Epithelial cell of esophagus (primary cell): ENCODE measurements at regions not wholly inside any gene's neighbourhood (a gene's known extent, or its start where the extent isn't known, plus 50 kb on each side); places are given as distances from the start of the nearest gene placed in this dataset.
"Not testable (repeated sequence)": the region's sequence is repeated elsewhere in the genome, so short reads cannot be mapped to it uniquely, and the experiment has no call there.

ENCODE experiments used
- DNase-seq: peaks from one replicate; pipeline ENCODE4 v3.0.0; 2010; ENCODE audit warnings: low read depth
- H3K4me3 ChIP-seq: 2 replicates; pipeline ENCODE4 v1.5.1; 2011; ENCODE audit warnings: mild to moderate bottlenecking, low read length, control low read depth
- TF ChIP-seq, protein P1 (sequence below): IDR thresholded peaks from 2 replicates; pipeline ENCODE4 v1.5.1; 2011; ENCODE audit warnings: low read depth, mild to moderate bottlenecking, low read length, control low read depth, inconsistent platforms; ENCODE audit not compliant: insufficient read depth; ENCODE audit errors: missing control alignments

DNA sequence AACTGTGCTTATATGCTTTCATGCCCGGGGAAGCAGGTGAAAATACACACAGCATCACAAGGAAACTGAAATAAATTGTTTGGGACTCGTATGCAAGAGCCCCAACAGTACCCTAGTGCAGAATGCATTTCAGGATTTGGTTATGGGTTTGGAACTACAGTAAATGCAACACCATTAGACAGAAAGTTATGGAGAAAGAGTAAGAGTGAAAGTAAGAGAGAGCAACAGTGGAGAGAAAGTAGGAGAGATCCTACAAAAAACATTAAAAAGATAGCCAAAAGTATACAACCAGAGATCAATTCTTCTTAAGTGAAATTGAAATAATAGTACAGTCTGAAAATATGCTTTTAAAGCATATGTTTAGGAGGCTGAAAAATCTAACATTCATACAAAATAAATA is 231.1 kb downstream of the TFEC start:
- H3K4me3 ChIP-seq = no peak overlapping the region
- TF ChIP-seq, protein P1, sequence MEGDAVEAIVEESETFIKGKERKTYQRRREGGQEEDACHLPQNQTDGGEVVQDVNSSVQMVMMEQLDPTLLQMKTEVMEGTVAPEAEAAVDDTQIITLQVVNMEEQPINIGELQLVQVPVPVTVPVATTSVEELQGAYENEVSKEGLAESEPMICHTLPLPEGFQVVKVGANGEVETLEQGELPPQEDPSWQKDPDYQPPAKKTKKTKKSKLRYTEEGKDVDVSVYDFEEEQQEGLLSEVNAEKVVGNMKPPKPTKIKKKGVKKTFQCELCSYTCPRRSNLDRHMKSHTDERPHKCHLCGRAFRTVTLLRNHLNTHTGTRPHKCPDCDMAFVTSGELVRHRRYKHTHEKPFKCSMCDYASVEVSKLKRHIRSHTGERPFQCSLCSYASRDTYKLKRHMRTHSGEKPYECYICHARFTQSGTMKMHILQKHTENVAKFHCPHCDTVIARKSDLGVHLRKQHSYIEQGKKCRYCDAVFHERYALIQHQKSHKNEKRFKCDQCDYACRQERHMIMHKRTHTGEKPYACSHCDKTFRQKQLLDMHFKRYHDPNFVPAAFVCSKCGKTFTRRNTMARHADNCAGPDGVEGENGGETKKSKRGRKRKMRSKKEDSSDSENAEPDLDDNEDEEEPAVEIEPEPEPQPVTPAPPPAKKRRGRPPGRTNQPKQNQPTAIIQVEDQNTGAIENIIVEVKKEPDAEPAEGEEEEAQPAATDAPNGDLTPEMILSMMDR = no peak
- no peak for DNase-seq

DNA sequence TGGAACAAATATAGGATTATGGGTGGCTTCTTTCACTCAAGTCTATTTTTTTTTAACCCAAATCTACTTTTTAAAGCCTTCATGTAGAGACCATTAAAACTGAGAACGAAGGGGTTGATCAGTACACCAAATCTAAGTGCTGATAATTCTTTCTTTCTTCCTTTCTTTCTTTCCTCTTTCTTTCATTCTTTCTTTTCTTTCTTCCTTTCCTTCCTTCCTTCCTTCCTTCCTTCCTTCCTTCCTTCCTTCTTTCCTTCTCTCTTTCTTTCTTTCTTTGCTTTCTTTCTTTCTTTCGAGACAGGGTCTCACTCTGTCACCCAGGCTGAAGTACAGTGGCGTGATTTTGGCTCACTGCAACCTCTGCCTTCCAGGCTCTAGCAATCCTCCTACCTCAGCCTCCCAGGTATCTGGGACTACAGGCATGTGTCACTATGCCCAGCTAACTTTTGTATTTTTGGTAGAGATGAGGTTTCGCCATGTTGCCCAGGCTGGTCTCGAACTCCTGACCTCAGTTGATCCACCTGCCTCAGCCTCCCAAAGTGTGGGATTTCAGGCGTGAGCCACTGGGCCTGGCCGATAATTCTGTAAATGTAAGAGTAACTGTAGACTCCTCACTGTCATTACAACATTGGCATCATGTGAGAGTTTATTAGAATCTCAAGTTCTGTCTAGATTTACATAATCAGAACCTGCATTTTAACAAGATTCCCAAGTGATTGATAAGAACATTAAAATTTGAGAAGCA is 236.4 kb downstream of the TFEC start:
- no peak overlapping the region for H3K4me3 ChIP-seq
- TF ChIP-seq, protein P1 = no peak
- no peak for DNase-seq

DNA sequence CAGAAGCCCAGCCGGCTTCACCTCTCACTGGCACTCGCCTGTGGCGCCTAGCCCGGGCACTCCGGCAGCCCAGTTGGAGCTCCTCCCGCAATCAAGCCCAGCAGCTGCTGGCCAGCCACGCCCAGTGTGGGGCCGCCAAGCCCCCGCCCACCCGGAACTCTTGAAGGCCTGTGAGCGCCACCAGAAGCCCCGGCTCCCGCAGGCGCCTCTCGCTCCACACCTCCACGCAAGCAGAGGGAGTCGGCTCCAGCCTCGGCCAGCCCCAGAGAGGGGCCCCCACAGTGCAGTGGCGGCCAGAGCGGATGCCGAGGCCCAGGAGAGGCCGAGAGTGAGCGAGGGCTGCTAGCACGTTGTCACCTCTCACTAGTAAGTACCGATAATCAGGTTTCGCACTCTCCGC is 240.7 kb downstream of the TFEC start:
- TF ChIP-seq, protein P1 = no peak
- no peak for DNase-seq

DNA sequence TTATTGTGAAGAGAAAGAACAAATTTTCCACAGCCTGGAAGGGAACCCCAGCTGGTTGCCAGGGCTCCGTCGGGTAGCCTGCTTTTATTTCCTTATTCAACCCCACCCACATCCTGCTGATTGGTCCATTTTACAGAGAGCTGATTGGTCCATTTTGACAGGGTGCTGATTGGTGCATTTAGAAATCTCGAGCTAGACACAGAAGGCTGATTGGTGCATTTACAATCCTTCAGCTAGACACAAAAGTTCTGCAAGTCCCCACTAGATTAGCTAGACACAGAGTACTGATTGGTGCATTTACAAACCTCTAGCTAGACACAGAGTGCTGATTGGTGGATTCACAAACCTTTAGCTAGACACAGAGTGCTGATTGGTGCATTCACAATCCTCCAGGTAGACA is 241.1 kb downstream of the TFEC start:
- DNase-seq, H3K4me3 ChIP-seq: not testable (repeated sequence)

More for the DNA sequence above, 240.7 kb downstream of the TFEC start:
- H3K4me3 ChIP-seq = no peak overlapping the region

DNA sequence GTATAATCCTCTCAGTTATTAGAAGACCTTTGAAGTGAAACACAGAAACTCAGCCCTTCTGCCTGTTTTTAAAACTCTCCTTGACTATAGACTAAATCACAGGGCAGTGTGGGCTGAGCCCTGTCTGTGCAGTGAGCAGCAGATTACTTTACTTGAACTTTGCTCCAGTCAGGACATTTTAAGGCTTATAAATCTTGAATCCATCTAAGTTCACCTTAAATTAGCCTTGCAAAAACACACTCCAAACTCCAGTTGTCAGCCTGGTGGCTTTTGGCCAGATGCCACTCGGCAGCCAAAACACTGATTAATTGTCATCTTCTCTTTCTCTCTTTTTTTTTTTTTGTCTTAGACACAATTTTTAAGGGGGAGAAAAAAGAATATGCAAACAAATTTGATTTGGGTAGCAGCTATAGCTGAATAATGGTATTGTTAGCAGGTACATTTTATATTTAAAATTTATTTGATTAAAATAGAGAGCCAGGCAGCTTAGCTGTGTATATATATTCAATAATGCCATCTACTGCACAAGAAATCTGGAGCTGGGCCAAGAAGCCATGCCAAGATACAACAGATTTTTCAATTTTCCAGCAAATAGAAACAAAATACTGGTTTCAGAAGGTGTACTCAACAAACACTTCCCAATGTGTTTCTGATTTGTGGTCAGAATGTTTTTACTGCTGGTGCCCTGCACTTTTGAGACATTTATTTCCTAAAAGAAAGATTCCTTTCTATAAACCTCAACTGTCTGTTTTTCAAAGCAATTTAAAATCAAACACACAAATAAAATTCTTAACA is 247.7 kb downstream of the TFEC start:
- H3K4me3 ChIP-seq = no peak overlapping the region
- TF ChIP-seq, protein P1 = no peak
- DNase-seq = no peak

DNA sequence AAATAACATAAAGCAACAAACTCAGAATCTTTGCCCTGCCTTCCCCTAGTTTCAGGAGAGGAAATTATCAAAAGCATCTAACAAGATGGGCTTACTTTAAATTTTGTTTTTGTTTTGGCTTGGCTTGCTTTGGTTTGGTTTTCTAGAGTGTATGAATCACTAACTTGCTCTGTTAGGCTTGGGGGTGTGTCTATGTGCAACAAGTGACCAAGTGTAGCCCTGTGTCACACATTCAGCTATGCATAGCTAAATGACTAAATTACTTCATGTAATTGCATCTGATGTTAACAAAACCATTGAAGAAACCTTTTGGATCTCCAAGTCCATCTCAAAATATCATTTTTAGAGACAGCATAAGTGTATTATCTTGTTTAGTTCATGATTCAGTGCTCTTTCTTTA is 251.0 kb downstream of the TFEC start:
- peak; percentile 42 for DNase-seq
- no peak overlapping the region for H3K4me3 ChIP-seq
- TF ChIP-seq, protein P1 = no peak

DNA sequence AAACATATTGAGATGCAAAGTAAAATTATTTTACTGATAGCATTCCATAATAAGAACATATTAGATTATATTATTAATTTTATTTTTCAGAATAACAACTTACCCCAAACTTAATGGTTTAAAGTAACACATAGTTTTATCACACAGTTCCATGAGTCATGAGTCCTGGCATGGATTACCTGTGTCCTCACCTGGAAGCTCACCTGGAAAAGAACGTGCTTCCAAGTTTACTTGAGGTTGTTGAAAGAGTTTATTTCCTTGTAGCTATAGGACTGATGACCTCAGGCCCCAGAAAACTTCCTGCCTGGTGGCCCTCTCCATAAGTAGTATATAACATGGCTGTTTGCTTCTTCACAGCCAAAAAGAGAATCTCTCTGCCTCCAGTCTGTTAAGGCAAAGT is 254.6 kb downstream of the TFEC start:
- TF ChIP-seq, protein P1 = no peak
- peak; percentile 58 for DNase-seq
- H3K4me3 ChIP-seq = no peak overlapping the region
